GM12801 (cell line): ENCODE measurements at regions not wholly inside any gene's neighbourhood (a gene's known extent, or its start where the extent isn't known, plus 50 kb on each side); places are given as distances from the start of the nearest gene placed in this dataset.

Source experiments
- CTCF ChIP-seq: IDR thresholded peaks from one replicate; pipeline ENCODE4 v1.5.1; 2011; ENCODE audit warnings: control low read depth; ENCODE audit not compliant: insufficient read length; ENCODE audit errors: extremely low read depth

GRCh38 chr20:41951615-41952014 is 333.4 kb upstream of the CHD6 start:
- no peak for TF ChIP-seq CTCF

DNA sequence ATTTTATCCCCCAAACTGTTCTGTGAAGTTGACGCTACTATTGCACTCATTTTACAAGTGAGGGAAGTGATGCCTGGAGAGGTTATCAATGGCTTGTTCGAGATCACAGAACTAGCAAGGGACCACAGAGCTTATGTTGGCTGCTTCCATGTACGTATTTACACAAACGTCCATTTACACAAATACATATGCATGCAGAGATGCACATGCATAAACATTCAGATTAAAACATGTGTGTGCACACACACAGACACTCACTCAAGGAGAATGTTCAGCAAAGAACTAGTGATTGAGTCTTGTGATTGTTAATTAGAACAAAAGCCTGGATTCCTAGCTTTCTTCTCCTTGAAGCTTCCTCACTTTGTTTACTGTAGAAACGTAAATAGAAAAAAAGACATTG is 321.5 kb upstream of the CHD6 start:
- TF ChIP-seq CTCF = no peak

DNA sequence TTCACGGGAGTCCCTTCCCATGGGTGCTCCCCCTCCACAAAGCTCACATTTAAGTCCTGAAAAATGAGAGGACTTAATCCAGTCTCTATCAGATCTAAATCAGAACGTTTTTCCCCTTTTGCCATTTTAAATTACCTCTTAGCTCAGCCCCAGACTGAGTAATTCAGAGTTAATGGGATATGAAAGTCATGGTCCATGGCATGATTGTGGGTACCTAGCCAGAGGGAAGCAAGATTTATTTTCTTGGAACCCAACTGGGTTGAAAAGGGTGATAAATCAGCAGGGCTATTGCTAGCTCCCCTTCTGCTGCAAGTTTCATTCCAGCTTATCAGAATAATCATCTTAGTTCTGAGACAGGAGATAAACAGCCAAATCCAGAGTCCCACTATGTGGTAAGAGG is 320.2 kb upstream of the CHD6 start:
- TF ChIP-seq CTCF = no peak

DNA sequence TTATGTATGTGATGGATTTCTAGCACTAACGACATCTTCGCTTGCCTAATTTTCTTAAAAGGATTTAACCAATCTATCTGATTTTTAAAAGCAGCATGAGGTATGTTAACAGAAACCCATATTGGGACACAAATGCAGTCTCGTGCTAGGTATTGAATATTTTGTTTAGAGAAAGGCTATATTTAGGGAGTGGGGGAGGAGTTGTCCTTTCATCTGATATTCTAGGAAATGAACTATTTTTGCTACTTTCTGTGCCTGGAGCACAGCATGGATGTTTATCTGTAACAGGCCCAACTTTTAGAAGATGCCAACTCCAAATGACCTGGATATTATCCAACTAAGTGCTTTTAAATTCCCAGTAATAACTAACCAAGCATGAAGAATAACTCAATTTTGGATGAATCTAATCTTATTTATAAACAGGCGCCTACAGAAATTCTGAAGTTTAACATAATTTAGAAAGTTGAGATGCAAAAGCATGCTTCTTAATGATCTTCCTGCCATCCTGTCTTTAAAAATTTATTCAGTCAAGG is 317.1 kb upstream of the CHD6 start:
- no peak for TF ChIP-seq CTCF

GRCh38 chr20:41932431-41932830 is 314.3 kb upstream of the CHD6 start:
- TF ChIP-seq CTCF = no peak

DNA sequence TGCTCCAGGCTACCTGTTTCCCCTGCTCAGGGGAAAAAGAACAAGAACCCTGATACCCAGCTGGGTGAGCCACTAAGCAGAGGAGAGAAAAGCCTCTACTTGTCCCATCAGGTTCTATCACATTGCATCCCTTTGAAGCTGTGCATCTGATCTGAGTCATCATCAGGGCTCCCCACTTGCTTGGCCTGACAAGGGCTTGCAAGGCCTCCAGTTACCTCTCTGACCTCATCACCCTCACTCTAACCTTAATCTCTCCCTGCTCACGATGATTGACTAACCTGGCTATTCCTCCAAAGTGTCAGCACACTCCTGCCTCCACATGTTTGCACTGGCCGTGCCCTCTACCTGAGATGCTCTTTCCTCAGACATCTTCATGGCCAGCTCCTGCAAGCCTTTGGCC is 309.5 kb upstream of the CHD6 start:
- no peak for TF ChIP-seq CTCF

- no peak for TF ChIP-seq CTCF
These were observed 309.0 kb upstream of the CHD6 start for GRCh38 chr20:41927189-41927588.

GRCh38 chr20:41925476-41925875 is 307.3 kb upstream of the CHD6 start:
- no peak for TF ChIP-seq CTCF
